Cardiac fibroblast (primary cell): ENCODE measurements at regions not wholly inside any gene's neighbourhood (a gene's known extent, or its start where the extent isn't known, plus 50 kb on each side); places are given as distances from the start of the nearest gene placed in this dataset.

ENCODE experiments used
- DNase-seq, 2 donors: peaks; one replicate each; pipeline versions ENCODE4 v3.0.0 to v3.0.0-alpha.2; 2010; ENCODE audit warnings: low read depth in 2 of 2
- H3K4me3 ChIP-seq, 2 donors: replicated peaks in 1 of 2; 1 replicate in 1 of 2; 2 replicates in 1 of 2; pipeline ENCODE4 v1.5.1; 2011; ENCODE audit warnings: low read depth in 2 of 2, low read length in 2 of 2, mild to moderate bottlenecking in 2 of 2, moderate library complexity in 1 of 2
- CTCF ChIP-seq: IDR thresholded peaks from one replicate; pipeline ENCODE4 v1.5.1; 2011; ENCODE audit warnings: low read depth, mild to moderate bottlenecking, low read length, inconsistent platforms

GRCh38 chr12:4214877-4215228, 58.7 kb upstream of the CCND2 start:
- no peak overlapping the region for H3K4me3 ChIP-seq
- TF ChIP-seq CTCF: no peak

GRCh38 chr12:4213471-4213870, 60.1 kb upstream of the CCND2 start:
- no peak for DNase-seq
- no peak for TF ChIP-seq CTCF
- H3K4me3 ChIP-seq: no peak overlapping the region

More at GRCh38 chr12:4214877-4215228, 58.7 kb upstream of the CCND2 start:
- DNase-seq: no peak

- no peak for TF ChIP-seq CTCF
- no peak overlapping the region for H3K4me3 ChIP-seq
- DNase-seq: no peak
Measured at GRCh38 chr12:4212845-4213244, 60.7 kb upstream of the CCND2 start.

- no peak overlapping the region for H3K4me3 ChIP-seq
- no peak for DNase-seq
- TF ChIP-seq CTCF: no peak
Measured at GRCh38 chr12:4211372-4211771, 62.2 kb upstream of the CCND2 start.

- no peak for DNase-seq
- no peak overlapping the region for H3K4me3 ChIP-seq
- no peak for TF ChIP-seq CTCF
Measured at GRCh38 chr12:4210183-4210582, 63.4 kb upstream of the CCND2 start.

GRCh38 chr12:4206470-4206869, 67.1 kb upstream of the CCND2 start:
- DNase-seq: no peak
- TF ChIP-seq CTCF: no peak

GRCh38 chr12:4203772-4204376, 69.7 kb upstream of the CCND2 start:
- DNase-seq: no peak
- no peak overlapping the region for H3K4me3 ChIP-seq
- no peak for TF ChIP-seq CTCF

More at GRCh38 chr12:4206470-4206869, 67.1 kb upstream of the CCND2 start:
- H3K4me3 ChIP-seq: no peak overlapping the region
